Adrenal gland (tissue), 9 donors: ENCODE measurements at regions not wholly inside any gene's neighbourhood (a gene's known extent, or its start where the extent isn't known, plus 50 kb on each side); places are given as distances from the start of the nearest gene placed in this dataset.

Experiments used
- DNase-seq, 7 donors: peaks; one replicate each; pipeline ENCODE4 v3.0.0-alpha.2; 2019 to 2020
- H3K27ac ChIP-seq, 5 donors: fragments of 200-600 bp; sonication (generic) in 4 of 5; 1 replicate in 3 of 5; 2 replicates in 2 of 5; pipeline versions ENCODE4 v1.5.1 to v1.8.0; 2016 to 2020; ENCODE audit warnings: mild to moderate bottlenecking in 1 of 5
- H3K27me3 ChIP-seq: fragments of 200-600 bp; 2 replicates; pipeline ENCODE4 v1.8.0; 2021
- H3K36me3 ChIP-seq, 2 donors: fragments of 200-600 bp; replicated peaks in 1 of 2; 1 replicate in 1 of 2; 2 replicates in 1 of 2; pipeline versions ENCODE4 v1.5.1 to v1.8.0; 2018 to 2022
- H3K4me1 ChIP-seq, 2 donors: fragments of 200-600 bp; replicated peaks in 1 of 2; 1 replicate in 1 of 2; 2 replicates in 1 of 2; pipeline versions ENCODE4 v1.5.1 to v1.8.0; 2018 to 2021
- H3K4me3 ChIP-seq, 4 donors: fragments of 200-600 bp; sonication (generic) in 3 of 4; one replicate each; pipeline ENCODE4 v1.5.1; 2016 to 2018
- H3K9me3 ChIP-seq, 3 donors: fragments of 200-600 bp; sonication (generic) in 1 of 3; replicated peaks in 1 of 3; 1 replicate in 2 of 3; 2 replicates in 1 of 3; pipeline versions ENCODE4 v1.5.1 to v1.8.0; 2016 to 2021
- CTCF ChIP-seq, 6 experiments: fragments of 450-650 bp in 4 of 6; fragments of 200-600 bp in 2 of 6; sonication (generic) in 1 of 6; IDR thresholded peaks; 1 replicate in 5 of 6; 2 replicates in 1 of 6; pipeline versions ENCODE4 v1.5.1 to v1.8.0; 2016 to 2021; ENCODE audit warnings: antibody characterized with exemption in 6 of 6, mild to moderate bottlenecking in 2 of 6, moderate library complexity in 1 of 6
- POLR2A ChIP-seq, 2 donors: fragments of 450-650 bp; IDR thresholded peaks; one replicate each; pipeline ENCODE4 v1.6.1; 2017; ENCODE audit warnings: antibody characterized with exemption in 2 of 2, mild to moderate bottlenecking in 2 of 2, moderate library complexity in 1 of 2
- WGBS, 4 donors: extraction: QIAGEN DNeasy Blood & Tissue Kit in 2 of 4; methylation state at CpG; one replicate each; pipeline versions ENCODE4 v1.1.5 to v1.1.7; 2013 to 2017; 5-methylcytosine and 5-hydroxymethylcytosine counted together
- intact Hi-C, 2 donors: fragments of 100-400 bp; cut with DNase I; formaldehyde crosslinking; loops; one replicate each; pipeline versions ENCODE4 v1.14.1 to v1.15.0; 2022 to 2023
- donor health status: healthy with polysubstance abuse.
- donor health status: Bipolar disorder and iron deficiency.
- donor health status: DM: yes; HTN: yes; CAD: no.
- donor health status: DM: no; HTN: no; CAD: no.
- donor health status: DM: no; HTN: no; CAD: no.

- intact Hi-C loops: no loop called here
Observed at GRCh38 chr13:58024103-58024502, 392.6 kb downstream of the PCDH17 start.

GRCh38 chr13:58025821-58026220, 394.3 kb downstream of the PCDH17 start:
- TF ChIP-seq POLR2A (IDR thresholded peaks at IDR 0.05) (no peak), CTCF (IDR thresholded peaks at IDR 0.05) (no peak)

More at GRCh38 chr13:58024103-58024502, 392.6 kb downstream of the PCDH17 start:
- H3K36me3 ChIP-seq: no peaks in the 10 kb centered on the region
- H3K27ac ChIP-seq: no peak overlapping the region
- TF ChIP-seq POLR2A (IDR thresholded peaks at IDR 0.05) (no peak), CTCF (IDR thresholded peaks at IDR 0.05) (no peak)
- 73 to 86% (median 84%) methylated on average over 7 of the region's 7 CpGs for WGBS, 4 donors
- no peak overlapping the region for H3K4me3 ChIP-seq
- no peaks in the 10 kb centered on the region for H3K27me3 ChIP-seq
- no peak for DNase-seq
- H3K9me3 ChIP-seq: no peaks in the 10 kb centered on the region
- H3K4me1 ChIP-seq: no peaks in the 10 kb centered on the region

GRCh38 chr13:58032676-58033460, 401.3 kb downstream of the PCDH17 start:
- DNase-seq: no peak
- WGBS, 4 donors: 64 to 71% (median 69%) methylated on average over 2 of the region's 2 CpGs
- Histone ChIP-seq H3K4me1 (no peaks in the 10 kb centered on the region), H3K27ac (no peak overlapping the region), H3K27me3 (no peaks in the 10 kb centered on the region), H3K36me3 (no peaks in the 10 kb centered on the region), H3K9me3 (no peaks in the 10 kb centered on the region), H3K4me3 (no peak overlapping the region)
- TF ChIP-seq POLR2A (IDR thresholded peaks at IDR 0.05) (no peak), CTCF (IDR thresholded peaks at IDR 0.05) (no peak)
- intact Hi-C loops: no loop called here

More at GRCh38 chr13:58025821-58026220, 394.3 kb downstream of the PCDH17 start:
- no peaks in the 10 kb centered on the region for H3K27me3 ChIP-seq
- no peaks in the 10 kb centered on the region for H3K36me3 ChIP-seq
- H3K9me3 ChIP-seq: no peaks in the 10 kb centered on the region
- H3K27ac ChIP-seq: no peak overlapping the region
- H3K4me1 ChIP-seq: no peaks in the 10 kb centered on the region
- no peak overlapping the region for H3K4me3 ChIP-seq
- no peak for DNase-seq
- intact Hi-C loops: no loop called here
- WGBS, 4 donors: 58 to 75% (median 73%) methylated on average over 1 of the region's 1 CpG

- Histone ChIP-seq H3K36me3 (no peaks in the 10 kb centered on the region), H3K9me3 (no peaks in the 10 kb centered on the region), H3K4me3 (no peak overlapping the region), H3K27me3 (no peaks in the 10 kb centered on the region), H3K27ac (no peak overlapping the region), H3K4me1 (no peaks in the 10 kb centered on the region)
- no peak for TF ChIP-seq CTCF (IDR thresholded peaks at IDR 0.05)
- TF ChIP-seq POLR2A (IDR thresholded peaks at IDR 0.05): no peak
- DNase-seq: no peak
- WGBS, 4 donors: 67 to 76% (median 71%) methylated on average over 2 of the region's 2 CpGs
- intact Hi-C loops: no loop called here
Observed at GRCh38 chr13:58043971-58044370, 412.4 kb downstream of the PCDH17 start.
